ENCODE measurements at regions not wholly inside any gene's neighbourhood (a gene's known extent, or its start where the extent isn't known, plus 50 kb on each side); places are given as distances from the start of the nearest gene placed in this dataset.

DNA sequence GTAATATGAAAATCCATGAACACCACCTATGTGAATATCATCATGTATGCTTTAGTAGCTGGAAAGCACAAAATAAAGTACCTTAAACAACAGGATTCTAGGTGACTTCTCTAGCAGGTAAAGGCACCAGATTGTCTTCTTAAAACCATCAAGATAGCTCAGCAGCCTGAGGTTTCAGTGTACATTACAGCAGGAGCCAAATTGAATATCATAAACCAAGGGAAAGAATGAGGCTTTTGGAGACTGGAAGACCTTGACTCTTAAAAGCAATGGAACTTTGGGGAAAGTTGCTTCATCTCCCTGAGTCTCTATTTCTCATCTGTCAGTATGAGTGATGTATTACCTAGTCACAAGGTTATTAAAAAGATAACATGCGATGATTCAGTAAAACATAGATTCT lies 429.7 kb upstream of the SPHKAP start:
- TF ChIP-seq CTCF (IDR thresholded peaks at IDR 0.05; ENCODE audit: low read depth, low read length, missing input control) (no peak), MAX (IDR thresholded peaks at IDR 0.05) (no peak), RXRA (IDR thresholded peaks at IDR 0.05) (no peak), YY1 (IDR thresholded peaks at IDR 0.05) (no peak), GABPA (IDR thresholded peaks at IDR 0.05 in 1 of 2, conservative IDR thresholded peaks at IDR 0.05 in 1 of 2) (no peak), RAD21 (IDR thresholded peaks at IDR 0.05) (no peak)
- TF ChIP-seq, protein P1, sequence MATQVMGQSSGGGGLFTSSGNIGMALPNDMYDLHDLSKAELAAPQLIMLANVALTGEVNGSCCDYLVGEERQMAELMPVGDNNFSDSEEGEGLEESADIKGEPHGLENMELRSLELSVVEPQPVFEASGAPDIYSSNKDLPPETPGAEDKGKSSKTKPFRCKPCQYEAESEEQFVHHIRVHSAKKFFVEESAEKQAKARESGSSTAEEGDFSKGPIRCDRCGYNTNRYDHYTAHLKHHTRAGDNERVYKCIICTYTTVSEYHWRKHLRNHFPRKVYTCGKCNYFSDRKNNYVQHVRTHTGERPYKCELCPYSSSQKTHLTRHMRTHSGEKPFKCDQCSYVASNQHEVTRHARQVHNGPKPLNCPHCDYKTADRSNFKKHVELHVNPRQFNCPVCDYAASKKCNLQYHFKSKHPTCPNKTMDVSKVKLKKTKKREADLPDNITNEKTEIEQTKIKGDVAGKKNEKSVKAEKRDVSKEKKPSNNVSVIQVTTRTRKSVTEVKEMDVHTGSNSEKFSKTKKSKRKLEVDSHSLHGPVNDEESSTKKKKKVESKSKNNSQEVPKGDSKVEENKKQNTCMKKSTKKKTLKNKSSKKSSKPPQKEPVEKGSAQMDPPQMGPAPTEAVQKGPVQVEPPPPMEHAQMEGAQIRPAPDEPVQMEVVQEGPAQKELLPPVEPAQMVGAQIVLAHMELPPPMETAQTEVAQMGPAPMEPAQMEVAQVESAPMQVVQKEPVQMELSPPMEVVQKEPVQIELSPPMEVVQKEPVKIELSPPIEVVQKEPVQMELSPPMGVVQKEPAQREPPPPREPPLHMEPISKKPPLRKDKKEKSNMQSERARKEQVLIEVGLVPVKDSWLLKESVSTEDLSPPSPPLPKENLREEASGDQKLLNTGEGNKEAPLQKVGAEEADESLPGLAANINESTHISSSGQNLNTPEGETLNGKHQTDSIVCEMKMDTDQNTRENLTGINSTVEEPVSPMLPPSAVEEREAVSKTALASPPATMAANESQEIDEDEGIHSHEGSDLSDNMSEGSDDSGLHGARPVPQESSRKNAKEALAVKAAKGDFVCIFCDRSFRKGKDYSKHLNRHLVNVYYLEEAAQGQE (IDR thresholded peaks at IDR 0.05) = no peak
- TF ChIP-seq, protein P2, sequence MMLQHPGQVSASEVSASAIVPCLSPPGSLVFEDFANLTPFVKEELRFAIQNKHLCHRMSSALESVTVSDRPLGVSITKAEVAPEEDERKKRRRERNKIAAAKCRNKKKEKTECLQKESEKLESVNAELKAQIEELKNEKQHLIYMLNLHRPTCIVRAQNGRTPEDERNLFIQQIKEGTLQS (IDR thresholded peaks at IDR 0.05) = no peak

All from liver (tissue), 3 donors.